ENCODE measurements at regions not wholly inside any gene's neighbourhood (a gene's known extent, or its start where the extent isn't known, plus 50 kb on each side); places are given as distances from the start of the nearest gene placed in this dataset.

GRCh38 chr1:194809665-194810064 is 1623.3 kb upstream of the B3GALT2 start:
- TF ChIP-seq CTCF (IDR thresholded peaks at IDR 0.05; ENCODE audit: poor library complexity), result peak; percentile 15
- TF ChIP-seq EZH2 (IDR thresholded peaks at IDR 0.05; ENCODE audit: borderline replicate concordance), result no peak
- TF ChIP-seq EZH2phosphoT487 (IDR thresholded peaks at IDR 0.05; ENCODE audit: low read depth, severe bottlenecking, unreplicated experiment), result no peak
